Natural killer cell (primary cell): ENCODE measurements at regions not wholly inside any gene's neighbourhood (a gene's known extent, or its start where the extent isn't known, plus 50 kb on each side); places are given as distances from the start of the nearest gene placed in this dataset.

ENCODE experiments used
- ATAC-seq, 3 donors: fragments of 150-1000 bp in 2 of 3; fragments of 200-7000 bp in 1 of 3; cut with Tn5 transposase; 1 replicate in 1 of 3; 2 replicates in 2 of 3; pipeline ENCODE4 v1.10.0; 2021; ENCODE audit warnings: mild to moderate bottlenecking in 2 of 3, moderate library complexity in 2 of 3
- DNase-seq, 2 donors: peaks; one replicate each; pipeline versions ENCODE4 v3.0.0 to v3.0.0-alpha.2; 2013 to 2021; ENCODE audit warnings: mixed read lengths in 1 of 2
- H3K27ac ChIP-seq: one replicate; pipeline ENCODE4 v1.5.1; 2013; ENCODE audit warnings: mild to moderate bottlenecking, low read length
- H3K27me3 ChIP-seq: one replicate; pipeline ENCODE4 v1.6.1; 2013; ENCODE audit warnings: low read length; ENCODE audit not compliant: control insufficient read depth, insufficient read depth
- H3K36me3 ChIP-seq: one replicate; pipeline ENCODE4 v1.6.1; 2013; ENCODE audit warnings: low read length; ENCODE audit not compliant: control insufficient read depth, insufficient read depth
- H3K4me1 ChIP-seq: one replicate; pipeline ENCODE4 v1.6.1; 2013; ENCODE audit warnings: low read length; ENCODE audit not compliant: control insufficient read depth, insufficient read depth
- H3K4me3 ChIP-seq: one replicate; pipeline ENCODE4 v1.5.1; 2013; ENCODE audit warnings: low read length
- H3K9me3 ChIP-seq: one replicate; pipeline ENCODE4 v1.6.1; 2013; ENCODE audit warnings: low read length; ENCODE audit not compliant: control insufficient read depth, insufficient read depth
- H3K27ac Mint-ChIP-seq, 2 donors: one replicate each; pipeline ENCODE4 v1.8.0; 2022; ENCODE audit warnings: mild to moderate bottlenecking in 2 of 2, mixed read lengths in 2 of 2, moderate library complexity in 1 of 2
- H3K27me3 Mint-ChIP-seq, 2 donors: one replicate each; pipeline ENCODE4 v1.8.0; 2022; ENCODE audit warnings: low read depth in 2 of 2, mixed read lengths in 2 of 2
- H3K36me3 Mint-ChIP-seq: one replicate; pipeline ENCODE4 v1.8.0; 2022; ENCODE audit warnings: mixed read lengths
- H3K4me1 Mint-ChIP-seq, 2 donors: one replicate each; pipeline ENCODE4 v1.8.0; 2022; ENCODE audit warnings: mixed read lengths in 2 of 2
- H3K4me3 Mint-ChIP-seq: one replicate; pipeline ENCODE4 v1.8.0; 2022; ENCODE audit warnings: mild to moderate bottlenecking, moderate library complexity, mixed read lengths
- H3K9me3 Mint-ChIP-seq, 2 donors: one replicate each; pipeline ENCODE4 v1.8.0; 2022; ENCODE audit warnings: mixed read lengths in 2 of 2
- WGBS: methylation state at CpG from one replicate; pipeline ENCODE4 v1.1.7; 2013; ENCODE audit warnings: missing lambda C conversion rate; ENCODE audit not compliant: insufficient coverage; 5-methylcytosine and 5-hydroxymethylcytosine counted together
- intact Hi-C: fragments of 100-400 bp; cut with micrococcal nuclease; formaldehyde crosslinking; loops from one replicate; pipeline ENCODE4 v1.14.2; 2022
- TF ChIP-seq, protein P1 (sequence below): fragments of 200-600 bp; IDR thresholded peaks from one replicate; pipeline ENCODE4 v1.8.0; 2022; ENCODE audit warnings: antibody characterized with exemption

DNA sequence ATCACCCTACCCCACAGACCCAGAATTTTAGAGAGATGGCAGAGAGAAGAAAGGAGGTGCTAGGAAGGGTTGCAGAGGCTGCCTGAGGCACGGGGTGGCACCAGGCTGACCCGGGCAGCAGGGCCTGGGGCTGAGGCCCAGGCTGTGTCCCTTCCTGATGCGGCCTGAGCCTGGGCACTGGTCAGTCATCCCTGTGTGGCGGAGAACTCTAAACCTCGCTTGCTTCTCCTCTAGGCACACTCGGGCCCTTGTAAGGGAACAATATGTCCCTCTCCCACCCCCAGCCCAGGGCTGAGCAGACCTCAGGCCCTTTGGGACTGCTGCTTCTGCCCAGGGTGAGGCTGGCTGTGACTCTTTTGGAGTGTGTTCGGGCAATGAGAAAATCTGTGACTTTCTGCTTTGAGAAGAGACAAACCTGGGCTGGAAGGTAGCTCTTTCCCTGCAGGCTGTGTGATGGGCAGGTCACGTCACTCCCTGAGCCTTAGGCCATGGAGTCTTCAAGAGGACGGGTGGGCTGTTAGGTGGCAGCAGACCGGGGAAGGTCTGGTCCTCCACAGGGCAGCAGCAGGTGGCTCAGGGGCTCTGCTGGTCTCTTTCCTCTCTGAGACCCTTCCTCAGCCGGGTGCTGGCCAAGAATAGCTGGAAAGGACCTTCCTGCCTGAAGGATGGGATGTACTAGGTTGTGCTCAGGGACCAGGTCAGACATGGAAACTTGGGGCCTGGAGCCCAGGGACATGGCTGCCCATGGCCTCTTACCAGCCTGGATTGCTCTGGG lies 96.8 kb downstream of the GLI2 start:
- Histone ChIP-seq H3K27me3 (no peaks in the 10 kb centered on the region), H3K36me3 (no peaks in the 10 kb centered on the region), H3K9me3 (no peaks in the 10 kb centered on the region), H3K4me3 (no peak overlapping the region), H3K4me1 (no peaks in the 10 kb centered on the region), H3K27ac (no peak overlapping the region)
- TF ChIP-seq, protein P1, sequence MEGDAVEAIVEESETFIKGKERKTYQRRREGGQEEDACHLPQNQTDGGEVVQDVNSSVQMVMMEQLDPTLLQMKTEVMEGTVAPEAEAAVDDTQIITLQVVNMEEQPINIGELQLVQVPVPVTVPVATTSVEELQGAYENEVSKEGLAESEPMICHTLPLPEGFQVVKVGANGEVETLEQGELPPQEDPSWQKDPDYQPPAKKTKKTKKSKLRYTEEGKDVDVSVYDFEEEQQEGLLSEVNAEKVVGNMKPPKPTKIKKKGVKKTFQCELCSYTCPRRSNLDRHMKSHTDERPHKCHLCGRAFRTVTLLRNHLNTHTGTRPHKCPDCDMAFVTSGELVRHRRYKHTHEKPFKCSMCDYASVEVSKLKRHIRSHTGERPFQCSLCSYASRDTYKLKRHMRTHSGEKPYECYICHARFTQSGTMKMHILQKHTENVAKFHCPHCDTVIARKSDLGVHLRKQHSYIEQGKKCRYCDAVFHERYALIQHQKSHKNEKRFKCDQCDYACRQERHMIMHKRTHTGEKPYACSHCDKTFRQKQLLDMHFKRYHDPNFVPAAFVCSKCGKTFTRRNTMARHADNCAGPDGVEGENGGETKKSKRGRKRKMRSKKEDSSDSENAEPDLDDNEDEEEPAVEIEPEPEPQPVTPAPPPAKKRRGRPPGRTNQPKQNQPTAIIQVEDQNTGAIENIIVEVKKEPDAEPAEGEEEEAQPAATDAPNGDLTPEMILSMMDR: no peak
- Mint-ChIP-seq H3K9me3 (no peaks in the 10 kb centered on the region), H3K4me3 (no peak overlapping the region), H3K36me3 (no peaks in the 10 kb centered on the region), H3K4me1 (no peaks in the 10 kb centered on the region), H3K27me3 (no peaks in the 10 kb centered on the region), H3K27ac (no peak overlapping the region)
- intact Hi-C loops: no loop called here
- DNase-seq (no peak), ATAC-seq (no peak)
- 87% methylated on average over 11 of the region's 11 CpGs for WGBS

DNA sequence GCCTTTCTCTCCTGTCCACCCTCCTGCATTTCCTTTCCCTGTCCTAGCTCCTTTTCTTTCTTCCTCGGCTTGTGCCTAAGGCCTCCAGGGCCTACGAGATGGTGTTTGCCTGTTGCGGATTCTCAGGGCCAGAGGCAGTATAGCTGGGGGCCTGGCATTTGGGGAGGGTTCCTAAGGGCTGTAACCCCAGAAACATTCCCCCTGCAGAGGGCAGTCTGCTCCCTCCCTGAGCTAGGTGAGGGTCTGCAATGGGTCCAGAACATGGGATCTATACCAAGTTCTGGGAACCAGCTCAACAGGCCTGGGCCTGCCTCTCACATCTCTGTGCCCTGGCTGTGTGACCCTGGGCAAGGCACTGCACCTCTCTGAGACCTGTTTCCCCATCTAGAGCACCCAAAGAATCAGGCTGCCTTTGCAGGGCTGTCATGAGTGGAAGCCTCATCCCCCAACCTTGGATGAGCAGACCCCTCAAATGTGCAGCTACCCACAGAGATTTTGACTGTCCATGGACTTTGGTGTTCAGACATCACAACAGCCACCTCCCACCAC lies 97.5 kb downstream of the GLI2 start:
- no peak for ATAC-seq
- Mint-ChIP-seq H3K9me3 (no peaks in the 10 kb centered on the region), H3K27ac (no peak overlapping the region)

DNA sequence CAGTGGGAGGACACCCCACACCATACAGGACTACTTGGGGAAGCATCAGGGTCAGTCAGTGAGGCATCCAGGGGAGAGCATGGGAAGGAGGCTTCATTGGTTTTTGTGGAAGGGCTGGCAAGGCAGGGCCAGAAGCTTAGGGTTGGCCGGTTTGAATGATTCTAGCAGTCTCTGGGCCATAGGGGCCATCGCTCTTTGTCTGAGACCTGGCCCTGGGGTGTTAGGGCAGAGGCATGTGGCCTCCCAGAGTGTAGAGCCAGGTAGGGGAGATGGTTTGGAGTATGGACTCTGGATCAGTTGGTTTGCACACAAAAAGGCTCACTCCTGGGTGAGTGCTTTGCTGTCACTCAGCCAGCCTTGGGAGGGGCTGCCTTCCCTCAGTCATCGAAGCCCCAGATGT lies 98.5 kb downstream of the GLI2 start:
- Mint-ChIP-seq H3K9me3 (no peaks in the 10 kb centered on the region), H3K4me1 (no peaks in the 10 kb centered on the region), H3K27ac (no peak overlapping the region), H3K4me3 (no peak overlapping the region), H3K27me3 (no peaks in the 10 kb centered on the region), H3K36me3 (no peaks in the 10 kb centered on the region)
- no peak overlapping the region for H3K4me3 ChIP-seq
- ATAC-seq (no peak), DNase-seq (no peak)
- intact Hi-C loops: no loop called here
- H3K27me3 ChIP-seq: no peaks in the 10 kb centered on the region
- H3K36me3 ChIP-seq: no peaks in the 10 kb centered on the region
- H3K9me3 ChIP-seq: no peaks in the 10 kb centered on the region
- TF ChIP-seq, protein P1: no peak
- H3K27ac ChIP-seq: no peak overlapping the region
- WGBS: 95% methylated on average over 3 of the region's 3 CpGs
- H3K4me1 ChIP-seq: no peaks in the 10 kb centered on the region

More for the DNA sequence above, 97.5 kb downstream of the GLI2 start:
- Mint-ChIP-seq H3K4me1 (no peaks in the 10 kb centered on the region), H3K27me3 (no peaks in the 10 kb centered on the region), H3K36me3 (no peaks in the 10 kb centered on the region), H3K4me3 (no peak overlapping the region)
- no peaks in the 10 kb centered on the region for H3K27me3 ChIP-seq
- H3K36me3 ChIP-seq: no peaks in the 10 kb centered on the region
- 94% methylated on average over 3 of the region's 3 CpGs for WGBS
- no peaks in the 10 kb centered on the region for H3K4me1 ChIP-seq
- no peak for DNase-seq
- H3K4me3 ChIP-seq: no peak overlapping the region
- H3K9me3 ChIP-seq: no peaks in the 10 kb centered on the region
- no peak overlapping the region for H3K27ac ChIP-seq
- intact Hi-C loops: no loop called here
- TF ChIP-seq, protein P1: no peak

DNA sequence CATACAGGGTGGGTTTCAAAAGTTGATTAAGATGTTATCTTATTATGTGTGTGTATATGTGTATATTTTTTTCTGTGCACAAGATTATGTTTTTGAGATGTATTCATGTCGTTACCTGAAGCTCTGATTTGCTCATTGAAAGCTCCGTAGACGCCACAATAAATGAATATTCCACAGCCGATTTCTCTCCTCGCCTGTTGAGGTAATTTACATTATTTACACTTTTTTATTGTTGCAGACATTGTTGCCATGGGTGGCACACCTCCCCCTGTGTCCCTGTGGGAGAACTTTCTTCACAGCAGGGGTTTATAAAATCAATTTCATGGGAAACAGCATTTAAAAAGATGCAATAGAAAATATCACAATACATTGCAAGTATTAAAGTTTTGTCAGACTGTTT lies 100.6 kb downstream of the GLI2 start:
- Histone ChIP-seq H3K36me3 (no peaks in the 10 kb centered on the region), H3K4me1 (no peaks in the 10 kb centered on the region), H3K27me3 (no peaks in the 10 kb centered on the region), H3K9me3 (no peaks in the 10 kb centered on the region), H3K27ac (no peak overlapping the region), H3K4me3 (no peak overlapping the region)
- TF ChIP-seq, protein P1: no peak
- Mint-ChIP-seq H3K4me3 (no peak overlapping the region), H3K4me1 (no peaks in the 10 kb centered on the region), H3K27me3 (peaks cover 0 to 16% of the 10 kb centered on the region in 2 donors), H3K27ac (no peak overlapping the region), H3K9me3 (no peaks in the 10 kb centered on the region), H3K36me3 (no peaks in the 10 kb centered on the region)
- 89% methylated on average over 3 of the region's 5 CpGs for WGBS
- intact Hi-C loops: no loop called here
- no peak for DNase-seq
- no peak for ATAC-seq
